Stimulated activated CD8-positive, alpha-beta memory T cell treated with anti-CD3 and anti-CD28 coated beads, Interleukin-15, amount 100 ng/mL, for 48 hours (primary cell): ENCODE measurements at regions not wholly inside any gene's neighbourhood (a gene's known extent, or its start where the extent isn't known, plus 50 kb on each side); places are given as distances from the start of the nearest gene placed in this dataset.

ENCODE experiments used
- DNase-seq, 2 donors: peaks; one replicate each; pipeline ENCODE4 v3.0.0-alpha.2; 2020; ENCODE audit warnings: low read depth in 2 of 2

- DNase-seq = no peak
These were observed 764.0 kb upstream of the CITED2 start for GRCh38 chr6:140138311-140139010.

GRCh38 chr6:140134224-140134623, 759.8 kb upstream of the CITED2 start:
- no peak for DNase-seq

GRCh38 chr6:140130074-140130473, 755.6 kb upstream of the CITED2 start:
- no peak for DNase-seq

GRCh38 chr6:140124498-140124897, 750.0 kb upstream of the CITED2 start:
- DNase-seq = no peak

GRCh38 chr6:140108167-140108566, 733.7 kb upstream of the CITED2 start:
- DNase-seq = no peak

- no peak for DNase-seq
These were observed 732.8 kb upstream of the CITED2 start for GRCh38 chr6:140107216-140107615.

- no peak for DNase-seq
These were observed 731.4 kb upstream of the CITED2 start for GRCh38 chr6:140105857-140106256.

- DNase-seq = no peak
These were observed 730.8 kb upstream of the CITED2 start for GRCh38 chr6:140105241-140105640.

GRCh38 chr6:140101818-140102217, 727.4 kb upstream of the CITED2 start:
- no peak for DNase-seq

- DNase-seq = no peak
These were observed 726.9 kb upstream of the CITED2 start for GRCh38 chr6:140101367-140101766.

- no peak for DNase-seq
These were observed 721.1 kb upstream of the CITED2 start for GRCh38 chr6:140095532-140095931.

GRCh38 chr6:140091895-140092294, 717.4 kb upstream of the CITED2 start:
- no peak for DNase-seq

GRCh38 chr6:140090871-140091270, 716.4 kb upstream of the CITED2 start:
- DNase-seq = no peak

- DNase-seq = no peak
These were observed 708.9 kb upstream of the CITED2 start for GRCh38 chr6:140083375-140083774.

- DNase-seq = no peak
These were observed 708.4 kb upstream of the CITED2 start for GRCh38 chr6:140082867-140083297.

GRCh38 chr6:140079328-140079727, 704.9 kb upstream of the CITED2 start:
- DNase-seq = no peak

- DNase-seq = no peak
These were observed 704.2 kb upstream of the CITED2 start for GRCh38 chr6:140078561-140079125.

GRCh38 chr6:140077827-140078560, 703.5 kb upstream of the CITED2 start:
- DNase-seq = no peak

- DNase-seq = no peak
These were observed 701.7 kb upstream of the CITED2 start for GRCh38 chr6:140076105-140076504.

GRCh38 chr6:140073456-140073855, 699.0 kb upstream of the CITED2 start:
- DNase-seq = no peak

- no peak for DNase-seq
These were observed 697.2 kb upstream of the CITED2 start for GRCh38 chr6:140071601-140072062.

GRCh38 chr6:140070846-140071473, 696.5 kb upstream of the CITED2 start:
- DNase-seq = no peak
